ENCODE measurements at regions not wholly inside any gene's neighbourhood (a gene's known extent, or its start where the extent isn't known, plus 50 kb on each side); places are given as distances from the start of the nearest gene placed in this dataset.
A peak's percentile ranks its signal among the peaks of the same experiment; 100 is the strongest.

GRCh38 chr5:54909911-54910870 lies 75.2 kb downstream of the ESM1 start:
- CTCF ChIA-PET: interaction anchor here (1.0 to 16.9 kb wide), 6 partner anchors 20 to 393 kb away, joined by 3 to 389 read pairs (median 90); partner anchors contain the start of gene GPX8
- DNase-seq (ENCODE audit: low read depth, low spot score): no peak
- POLR2A ChIA-PET: interaction anchor here (0.5 to 1.1 kb wide), 2 partner anchors 55 to 112 kb away, joined by 3 read pairs; no protein-coding TSS in a partner anchor
- H3K4me3 ChIP-seq (ENCODE audit: low read depth, low read length): no peak overlapping the region
- TF ChIP-seq CTCF (IDR thresholded peaks at IDR 0.05; ENCODE audit: insufficient read depth, low read length, missing control alignments): no peak

GRCh38 chr5:54908774-54909525 lies 76.4 kb downstream of the ESM1 start:
- no peak overlapping the region for H3K4me3 ChIP-seq (ENCODE audit: low read depth, low read length)
- DNase-seq (ENCODE audit: low read depth, low spot score): no peak
- POLR2A ChIA-PET: interaction anchor here (0.7 kb wide), 1 partner anchor 251 kb away, joined by 4 read pairs; no protein-coding TSS in a partner anchor
- CTCF ChIA-PET: interaction anchor here (0.9 to 16.9 kb wide), 9 partner anchors 18 to 666 kb away, joined by 3 to 389 read pairs (median 37); partner anchors contain the start of gene GPX8
- no peak for TF ChIP-seq CTCF (IDR thresholded peaks at IDR 0.05; ENCODE audit: insufficient read depth, low read length, missing control alignments)

- no peak overlapping the region for H3K4me3 ChIP-seq (ENCODE audit: low read depth, low read length)
- POLR2A ChIA-PET: interaction anchor here (2.6 kb wide), 1 partner anchor 254 kb away, joined by 11 read pairs; the partner anchor contains the start of gene GPX8
- CTCF ChIA-PET: interaction anchor here (0.7 to 16.9 kb wide), 41 partner anchors 8 to 677 kb away, joined by 3 to 389 read pairs (median 4); partner anchors contain the start of genes ARL15, ESM1, GPX8 and SNX18
- peak; percentile 54 for TF ChIP-seq CTCF (IDR thresholded peaks at IDR 0.05; ENCODE audit: insufficient read depth, low read length, missing control alignments)
- no peak for DNase-seq (ENCODE audit: low read depth, low spot score)
Observed at GRCh38 chr5:54905942-54906537, 79.4 kb downstream of the ESM1 start.

GRCh38 chr5:54905246-54905795 lies 80.1 kb downstream of the ESM1 start:
- H3K4me3 ChIP-seq (ENCODE audit: low read depth, low read length): no peak overlapping the region
- DNase-seq (ENCODE audit: low read depth, low spot score): no peak
- CTCF ChIA-PET: interaction anchor here (0.7 to 16.9 kb wide), 41 partner anchors 7 to 671 kb away, joined by 3 to 389 read pairs (median 5); partner anchors contain the start of genes DHX29, ESM1, GPX8 and SNX18
- POLR2A ChIA-PET: interaction anchor here (2.6 kb wide), 1 partner anchor 254 kb away, joined by 11 read pairs; the partner anchor contains the start of gene GPX8
- TF ChIP-seq CTCF (IDR thresholded peaks at IDR 0.05; ENCODE audit: insufficient read depth, low read length, missing control alignments): no peak

- TF ChIP-seq CTCF (IDR thresholded peaks at IDR 0.05; ENCODE audit: insufficient read depth, low read length, missing control alignments): peak; percentile 72
- DNase-seq (ENCODE audit: low read depth, low spot score): no peak
- CTCF ChIA-PET: interaction anchor here (0.9 to 16.9 kb wide), 37 partner anchors 9 to 670 kb away, joined by 3 to 389 read pairs (median 5); partner anchors contain the start of genes DHX29, ESM1, GPX8 and SNX18
Observed at GRCh38 chr5:54904425-54904824, 81.0 kb downstream of the ESM1 start.

More at GRCh38 chr5:54904425-54904824, 81.0 kb downstream of the ESM1 start:
- POLR2A ChIA-PET: interaction anchor here (2.6 kb wide), 1 partner anchor 255 kb away, joined by 11 read pairs; the partner anchor contains the start of gene GPX8
- H3K4me3 ChIP-seq (ENCODE audit: low read depth, low read length): no peak overlapping the region
